Lung microvascular endothelial cell (primary cell): ENCODE measurements at regions not wholly inside any gene's neighbourhood (a gene's known extent, or its start where the extent isn't known, plus 50 kb on each side); places are given as distances from the start of the nearest gene placed in this dataset.

Experiments
- DNase-seq, 2 donors: peaks; one replicate each; pipeline versions ENCODE4 v3.0.0 to v3.0.0-alpha.2; 2010; ENCODE audit warnings: low read depth in 2 of 2

DNA sequence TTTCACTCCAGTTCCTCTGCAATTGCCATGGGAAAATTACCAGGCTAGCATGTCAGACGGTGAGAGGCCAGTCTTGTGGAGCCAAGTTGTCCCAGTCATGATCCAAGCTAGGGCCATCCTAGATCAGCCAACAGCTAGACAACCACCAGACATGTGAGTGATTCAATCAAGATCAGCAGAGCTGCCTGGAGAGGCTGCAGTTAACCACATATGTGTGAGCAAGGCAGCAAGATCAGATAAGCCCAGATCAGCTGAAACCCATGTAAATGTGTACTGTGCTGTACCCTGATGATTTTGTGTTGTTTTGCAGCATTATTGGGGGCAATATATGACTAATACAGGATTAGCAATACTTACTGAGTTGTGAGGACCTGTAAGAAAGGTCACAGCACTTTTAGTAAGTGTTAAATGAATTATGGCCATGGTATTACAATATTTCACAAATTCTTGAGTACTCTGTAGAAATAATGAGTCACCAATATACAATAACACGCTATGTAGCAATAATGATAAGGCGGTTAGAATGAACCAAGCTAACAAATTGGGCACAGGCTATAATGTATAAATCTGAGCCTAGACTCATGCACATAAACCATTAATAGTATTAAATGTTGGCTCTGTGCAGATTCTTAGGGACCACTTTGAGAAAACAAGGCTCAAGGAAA lies 91.4 kb downstream of the SUDS3 start:
- no peak for DNase-seq

DNA sequence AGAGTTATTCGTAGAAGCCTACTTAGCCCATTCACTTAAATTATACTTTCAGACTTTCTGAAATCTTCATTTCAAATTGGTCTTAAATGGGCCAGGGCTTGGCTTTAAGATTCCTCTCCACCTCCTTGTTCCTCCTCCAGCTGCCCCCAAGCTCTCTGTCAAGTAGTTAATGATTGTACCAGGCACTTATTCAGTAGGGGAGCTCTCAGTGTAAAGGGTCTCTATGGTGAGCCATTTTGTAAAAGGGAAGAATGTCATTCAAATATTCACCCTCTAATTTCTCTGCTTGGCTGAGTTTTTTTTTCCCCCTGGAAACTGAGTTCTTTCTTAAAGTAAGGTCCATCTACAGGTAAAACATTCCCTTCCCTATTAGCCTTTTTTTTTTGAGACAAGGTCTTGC lies 96.6 kb downstream of the SUDS3 start:
- DNase-seq = no peak

DNA sequence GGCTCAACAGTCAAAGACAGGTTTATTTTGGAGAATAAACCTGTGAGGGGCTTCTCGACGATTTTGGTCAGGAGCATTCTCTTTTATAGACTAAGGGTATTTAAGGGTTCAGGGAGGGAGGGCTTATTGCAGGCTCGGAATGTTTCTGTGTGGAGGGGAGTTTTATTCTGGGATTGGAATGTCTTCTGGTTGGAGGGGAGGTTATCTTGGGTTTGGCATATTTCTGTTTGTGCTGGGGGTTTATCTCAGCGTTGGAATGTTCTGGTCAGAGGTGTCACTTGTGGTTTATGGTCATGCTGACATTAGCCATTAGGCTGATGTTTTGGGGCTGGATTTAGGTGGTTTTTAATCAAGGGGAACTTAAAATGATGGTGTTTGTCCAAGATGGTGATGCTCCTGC lies 103.9 kb downstream of the SUDS3 start:
- no peak for DNase-seq

DNA sequence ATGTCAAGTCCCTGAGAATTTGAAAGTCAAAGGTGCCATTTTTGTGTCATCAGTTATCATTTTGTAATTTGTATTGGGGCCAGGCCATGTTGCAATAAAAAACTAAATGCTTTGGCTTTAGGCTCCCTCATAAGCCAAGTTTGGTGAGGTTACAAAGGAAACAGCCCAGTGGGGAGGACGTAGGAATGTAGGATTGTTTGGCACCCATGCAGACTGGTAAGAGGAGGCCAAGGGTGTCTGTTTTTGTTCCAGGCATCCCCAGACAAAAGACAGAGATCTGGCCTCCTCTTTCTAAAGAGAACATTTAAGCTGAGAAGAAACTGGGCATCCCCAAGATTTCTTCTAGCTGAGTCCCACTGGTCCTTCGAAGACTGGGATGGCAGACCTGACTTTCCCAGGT lies 111.7 kb downstream of the SUDS3 start:
- DNase-seq = no peak

DNA sequence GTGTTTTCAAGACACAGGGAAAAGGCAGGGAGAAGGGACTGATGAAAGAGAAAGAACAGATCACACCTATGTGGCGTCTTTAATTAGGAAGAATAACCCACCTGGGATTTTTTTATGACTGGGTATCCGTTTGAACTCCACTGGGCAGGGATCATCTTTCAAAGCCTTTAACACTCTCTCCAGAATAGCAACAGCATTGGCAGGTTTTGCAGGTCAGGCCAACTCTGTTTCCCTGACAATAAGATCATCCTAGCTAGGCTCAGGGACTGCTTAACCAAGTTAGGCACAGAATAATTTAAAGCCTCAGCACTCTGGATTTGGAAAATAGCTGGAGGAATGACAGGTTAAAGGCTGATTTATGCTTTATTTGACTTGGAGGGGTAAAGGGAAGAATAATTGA lies 117.6 kb downstream of the SUDS3 start:
- DNase-seq = no peak

DNA sequence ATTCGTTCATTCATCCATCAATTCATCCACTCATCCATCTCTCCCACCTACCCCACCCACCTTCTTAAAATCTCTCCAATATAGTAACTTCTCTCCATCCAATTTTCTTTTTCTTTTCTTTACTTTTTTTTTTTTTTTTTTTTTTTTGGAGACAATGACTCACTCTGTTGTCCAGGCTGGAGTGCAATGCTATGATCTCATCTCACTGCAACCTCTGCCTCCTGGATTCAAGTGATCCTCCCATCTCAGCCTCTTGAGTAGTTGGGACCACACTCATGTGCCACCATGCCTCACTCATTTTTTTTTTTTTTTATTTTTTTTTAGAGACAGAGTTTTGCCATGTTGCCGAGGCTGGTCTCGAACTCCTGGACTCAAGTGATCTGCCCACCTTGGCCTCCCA lies 118.4 kb downstream of the SUDS3 start:
- DNase-seq = no peak

DNA sequence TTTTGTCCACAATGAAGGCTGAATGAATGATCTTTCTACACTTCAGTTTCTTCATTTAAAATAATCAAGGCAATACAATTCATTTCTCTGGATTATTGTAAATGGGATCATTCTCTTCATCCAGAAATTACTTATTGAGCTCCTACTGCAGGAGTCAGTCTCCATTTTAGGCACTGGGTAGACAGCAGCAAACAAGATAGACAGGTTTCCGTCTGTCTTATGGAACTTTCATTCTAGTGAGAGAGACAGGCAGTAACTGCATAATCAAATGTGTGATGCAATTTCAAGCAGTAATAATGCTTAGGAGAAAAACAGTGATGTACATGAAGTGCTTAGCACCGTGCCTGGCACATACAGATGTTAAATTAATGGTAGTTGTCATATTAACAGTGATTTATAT lies 118.9 kb downstream of the SUDS3 start:
- no peak for DNase-seq

DNA sequence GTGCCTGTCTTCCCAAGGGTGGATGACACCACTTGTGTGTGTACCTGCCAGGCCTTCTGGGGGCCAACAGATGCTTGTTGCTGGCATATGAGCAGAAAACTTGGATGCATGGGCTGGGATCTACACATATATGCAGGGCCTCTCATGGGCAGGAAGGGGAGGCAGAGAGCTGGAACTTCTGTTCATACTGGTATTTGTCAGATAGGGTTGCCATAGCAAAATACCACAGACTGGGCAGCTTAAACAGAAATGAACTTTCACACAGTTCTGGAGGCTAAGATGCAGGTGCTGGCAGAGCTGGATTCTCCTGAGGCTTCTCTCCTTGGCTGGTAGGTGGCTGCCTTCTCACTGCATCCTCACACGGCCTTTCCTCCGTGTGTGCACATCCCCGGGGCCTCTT lies 121.8 kb downstream of the SUDS3 start:
- DNase-seq = no peak

DNA sequence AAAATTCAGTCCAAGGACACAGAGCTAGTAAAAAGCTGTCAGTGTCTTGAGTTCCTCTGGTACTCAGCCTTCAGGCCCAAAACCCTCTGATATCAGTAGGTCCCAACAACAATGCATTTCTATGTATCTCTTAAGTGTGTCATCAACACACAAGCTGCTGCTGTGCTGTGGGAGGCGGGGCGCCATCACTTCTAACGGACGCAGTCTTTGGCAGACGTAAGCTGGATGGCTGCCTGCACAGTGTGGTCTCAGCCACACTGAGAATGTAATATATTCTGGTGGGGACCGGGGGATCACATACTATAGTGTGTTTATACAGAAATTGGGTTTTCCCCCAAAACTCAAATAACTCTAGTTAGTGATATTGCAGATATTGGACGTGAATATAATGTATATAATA lies 123.9 kb downstream of the SUDS3 start:
- DNase-seq = no peak

DNA sequence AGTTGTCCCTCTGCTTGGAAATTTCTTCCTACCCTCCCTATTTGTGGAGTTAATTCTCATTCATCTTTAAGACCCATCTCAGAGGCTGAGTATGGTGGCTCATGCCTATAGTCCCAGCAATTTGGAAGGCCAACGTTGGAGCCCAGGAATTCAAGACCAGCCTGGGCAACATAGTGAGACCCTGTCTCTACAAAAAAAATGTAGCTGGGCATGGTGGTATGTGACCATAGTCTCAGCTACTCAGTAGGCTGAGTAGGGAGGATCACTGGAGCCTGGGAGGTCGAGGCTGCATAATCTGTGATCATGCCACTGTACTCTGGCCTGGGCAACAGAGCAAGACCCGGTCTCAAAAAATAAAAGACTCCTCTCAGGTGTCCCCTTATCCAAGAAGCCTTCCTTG lies 125.1 kb downstream of the SUDS3 start:
- no peak for DNase-seq

DNA sequence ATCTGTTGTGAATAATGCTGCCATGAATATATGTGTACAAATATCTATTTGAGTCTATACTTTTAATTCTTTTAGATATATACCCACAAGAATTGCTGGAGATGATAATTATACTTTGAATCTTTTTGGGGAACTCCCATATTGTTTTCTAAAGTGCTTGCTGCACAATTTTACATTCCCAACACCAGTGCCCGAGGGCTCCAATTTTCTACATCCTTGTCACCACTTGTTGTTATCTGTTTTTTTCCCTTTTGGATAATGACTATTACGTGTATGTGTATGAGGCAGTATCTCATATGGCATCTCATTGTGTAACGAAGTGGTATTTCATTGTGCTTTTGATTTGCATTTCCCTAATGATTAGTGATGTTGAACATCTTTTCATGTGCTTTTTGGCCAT lies 127.1 kb downstream of the SUDS3 start:
- no peak for DNase-seq

DNA sequence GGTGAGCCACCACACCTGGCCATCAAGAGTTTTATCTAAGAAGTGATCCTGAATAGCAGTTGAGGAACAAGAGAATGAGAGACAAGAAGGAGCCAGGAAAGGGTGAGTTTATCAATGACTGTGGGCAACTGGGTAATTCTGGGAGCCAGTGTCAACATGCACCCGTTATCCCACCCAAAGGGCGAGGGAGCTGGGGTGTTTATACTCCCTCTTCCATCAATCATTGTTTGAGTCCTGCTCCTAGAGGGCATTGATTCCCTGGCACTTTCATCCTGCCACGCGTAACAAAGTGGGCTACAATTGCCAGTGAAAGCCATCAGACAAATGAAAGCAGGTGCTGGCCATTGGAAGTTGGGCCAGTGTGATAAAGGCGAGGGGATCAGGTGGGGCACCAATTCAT lies 136.3 kb downstream of the SUDS3 start:
- no peak for DNase-seq

DNA sequence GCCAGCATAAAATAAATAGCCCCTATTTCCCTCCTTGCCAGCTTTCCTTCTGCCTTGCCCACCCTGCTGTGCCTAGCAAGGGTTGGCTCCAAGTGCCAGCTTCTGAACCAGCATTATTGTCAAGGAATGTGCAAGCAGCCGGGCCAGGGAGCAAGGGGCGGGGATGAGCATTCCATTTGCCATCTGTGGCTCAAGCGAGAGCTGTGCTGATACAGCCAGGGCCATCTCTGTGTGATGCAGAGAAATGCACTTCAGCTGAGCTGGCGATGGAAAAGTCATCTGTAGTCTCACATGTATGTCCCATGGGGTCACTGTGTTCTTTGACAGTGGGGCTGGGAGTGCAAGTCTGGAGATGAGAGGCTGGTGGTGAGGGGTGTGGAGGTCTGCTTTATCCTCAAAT lies 137.3 kb downstream of the SUDS3 start:
- DNase-seq = no peak

DNA sequence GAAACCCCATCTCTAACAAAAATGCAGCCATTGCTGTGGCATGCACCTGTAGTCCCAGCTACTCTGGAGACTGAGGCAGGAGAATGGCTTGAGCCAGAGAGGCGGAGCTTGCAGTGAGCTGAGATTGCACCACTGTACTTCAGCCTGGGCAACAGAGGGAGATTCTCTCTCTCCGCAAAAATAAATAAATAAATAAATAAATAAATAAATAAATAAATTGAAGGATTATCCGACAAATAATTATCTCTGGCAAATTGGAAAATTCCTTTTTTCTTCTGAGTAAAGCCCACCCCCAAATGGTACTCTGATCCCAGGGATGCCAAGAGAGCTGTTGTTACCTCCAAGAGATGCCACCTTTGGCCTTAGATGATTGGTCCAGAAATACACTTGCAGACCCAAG lies 137.9 kb downstream of the SUDS3 start:
- DNase-seq = no peak

DNA sequence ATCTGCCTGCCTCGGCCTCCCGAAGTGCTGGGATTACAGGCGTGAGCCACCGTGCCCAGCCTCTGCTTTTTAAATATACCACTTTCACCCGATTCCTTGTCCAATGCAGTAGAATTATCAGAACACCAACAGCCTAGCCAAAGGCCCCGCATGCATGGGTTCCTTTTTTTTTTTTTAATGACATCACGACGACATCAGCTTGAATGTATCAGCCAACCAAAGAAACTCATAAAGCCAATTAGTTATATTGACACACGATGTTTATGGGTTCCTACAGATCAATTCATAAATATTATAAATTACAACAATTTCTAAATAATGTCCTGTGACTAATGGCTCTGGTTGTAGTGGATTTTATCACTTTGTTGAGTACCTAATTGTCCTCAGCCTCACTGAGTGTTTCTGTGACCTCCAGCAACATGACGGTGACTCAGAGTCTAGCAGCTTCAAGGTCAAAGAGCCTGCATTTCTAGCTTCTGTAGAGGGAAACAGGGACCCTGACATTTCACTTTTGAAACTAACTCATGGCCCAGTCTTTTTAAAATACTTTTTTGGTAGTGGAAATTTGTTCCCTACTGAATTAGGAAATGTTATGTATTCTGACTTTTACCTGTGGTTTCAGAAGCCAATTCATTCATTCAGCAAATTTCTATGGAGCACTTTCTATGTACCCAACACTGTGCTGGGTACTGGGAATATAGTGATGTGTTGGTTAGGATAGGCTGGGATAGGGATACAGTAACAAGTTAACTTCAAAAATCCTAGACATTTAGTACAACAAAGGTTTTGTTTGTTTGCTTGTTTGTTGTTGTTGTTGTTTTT lies 144.1 kb downstream of the SUDS3 start:
- DNase-seq = no peak

DNA sequence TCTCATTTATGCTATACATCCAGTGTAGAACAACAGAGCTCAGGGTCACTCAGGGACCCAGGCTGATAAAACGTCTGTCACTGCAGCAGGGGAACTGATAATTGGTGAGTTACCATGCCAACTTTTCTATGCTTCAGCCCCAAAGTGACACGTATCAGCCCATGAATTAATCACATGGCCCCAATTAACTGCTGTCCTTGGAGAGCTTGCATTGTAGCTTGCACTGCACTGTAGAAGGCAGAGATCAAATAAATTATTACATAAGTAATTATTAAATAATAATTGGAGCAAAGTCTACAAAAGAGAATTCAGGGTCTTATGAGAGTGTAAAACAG lies 144.6 kb downstream of the SUDS3 start:
- no peak for DNase-seq

DNA sequence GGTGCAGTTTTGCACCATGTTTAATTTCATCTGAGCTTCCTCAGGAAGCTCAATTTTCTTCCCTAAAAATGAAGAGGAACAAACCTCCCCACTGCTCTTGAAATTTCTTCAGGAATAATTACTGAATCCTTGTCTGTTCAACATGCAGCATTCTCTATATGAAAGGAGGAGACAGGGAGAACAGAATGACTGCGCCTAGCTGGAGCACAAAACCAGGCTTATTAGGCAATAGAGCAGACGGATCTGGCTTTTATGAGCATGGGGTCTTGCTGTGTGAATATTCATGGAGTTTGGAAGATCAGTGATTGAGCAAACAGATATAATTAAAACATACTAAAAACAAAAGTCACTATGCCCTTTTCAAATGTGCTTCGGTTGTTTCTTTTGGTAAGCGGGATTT lies 148.1 kb downstream of the SUDS3 start:
- no peak for DNase-seq

DNA sequence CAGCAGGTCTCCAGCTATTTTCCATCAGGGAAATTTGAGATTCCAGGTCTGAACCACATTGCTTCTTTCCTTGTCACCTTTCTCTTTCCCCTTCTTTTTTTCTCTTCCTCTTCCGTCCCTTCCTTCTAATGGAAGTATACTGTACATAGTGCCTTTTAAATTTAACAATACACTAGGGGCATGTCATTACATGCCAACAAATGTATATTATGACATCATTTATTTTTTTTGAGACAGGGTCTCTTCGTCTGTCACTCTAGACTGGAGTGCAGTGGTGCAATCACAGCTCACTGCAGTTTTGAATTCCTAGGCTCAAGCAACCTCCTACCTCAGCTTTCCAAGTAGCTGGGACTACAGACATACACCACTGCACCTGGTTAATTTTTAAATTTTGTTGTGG lies 148.9 kb downstream of the SUDS3 start:
- no peak for DNase-seq

DNA sequence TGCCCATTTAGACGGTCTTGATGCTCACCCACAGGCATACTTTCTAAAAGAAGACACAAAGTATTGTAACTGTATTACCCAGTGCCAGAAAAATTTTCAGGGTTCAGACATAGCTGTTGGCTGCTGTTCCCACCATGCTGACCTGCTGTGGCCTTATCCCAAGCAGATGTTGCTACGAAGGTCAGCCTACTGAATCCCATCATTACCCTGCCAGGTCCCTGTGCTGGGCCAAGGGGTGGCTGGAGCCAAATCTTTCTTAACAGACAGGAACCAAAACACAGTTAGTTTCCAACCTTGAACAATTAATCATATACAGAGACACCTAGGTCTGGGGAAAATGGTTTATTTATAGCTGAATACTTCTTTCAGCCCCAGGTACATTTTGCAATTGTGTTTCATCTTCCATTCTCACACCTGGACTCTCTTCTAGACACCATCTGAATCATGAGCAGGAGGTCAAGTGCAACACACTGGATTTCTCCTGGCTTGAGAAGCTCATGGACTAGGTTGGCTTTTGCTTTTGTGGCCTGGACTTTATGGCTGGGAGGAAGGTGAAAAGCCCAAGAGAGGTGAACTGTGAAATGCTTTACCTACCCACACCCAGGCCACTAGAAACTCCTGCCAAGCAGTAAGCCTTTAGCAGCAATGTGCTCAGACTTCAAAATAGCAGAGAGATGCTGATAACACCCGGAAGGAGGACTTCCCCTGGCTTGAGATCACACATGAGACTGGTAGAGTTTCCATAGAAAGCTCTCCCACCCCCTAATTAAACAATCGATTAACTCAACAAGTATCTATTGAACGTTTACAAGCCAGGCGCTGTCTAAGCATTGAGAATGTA lies 150.1 kb downstream of the SUDS3 start:
- DNase-seq = no peak

DNA sequence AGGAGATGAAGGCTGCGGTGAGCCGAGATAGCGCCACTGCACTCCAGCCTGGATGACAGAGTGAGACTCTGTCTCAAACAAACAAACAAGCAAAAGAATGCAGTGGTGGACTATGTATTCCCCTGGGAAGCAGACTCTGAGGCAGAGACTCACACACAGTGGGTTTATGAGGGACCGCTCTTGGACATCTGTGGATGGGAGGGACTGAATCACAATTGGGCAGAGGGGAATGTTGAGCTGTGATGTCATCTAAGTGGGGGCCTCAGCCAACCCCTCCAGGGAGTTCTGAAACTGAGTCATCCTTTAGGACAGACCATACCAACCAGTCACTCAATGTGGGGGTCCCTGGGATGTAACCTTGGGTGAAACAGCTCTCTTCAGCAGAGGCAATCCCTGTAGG lies 151.0 kb downstream of the SUDS3 start:
- DNase-seq = no peak

DNA sequence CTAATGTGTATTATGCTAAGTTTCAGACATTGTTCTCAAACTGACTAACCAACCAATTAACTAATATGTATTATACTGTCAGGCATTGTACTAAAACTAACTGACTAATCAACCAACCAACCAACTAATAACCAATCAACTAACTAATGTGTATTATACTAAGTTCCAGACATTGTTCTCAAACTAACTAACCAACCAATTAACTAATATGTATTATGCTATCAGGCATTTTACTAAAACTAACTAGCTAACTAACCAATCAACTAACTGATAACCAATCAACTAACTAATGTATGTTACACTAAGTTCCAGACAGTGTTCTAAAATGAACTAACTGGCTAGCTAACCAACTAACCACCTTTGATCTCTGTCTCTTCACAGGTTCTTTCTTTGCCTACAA lies 152.3 kb downstream of the SUDS3 start:
- DNase-seq = no peak

DNA sequence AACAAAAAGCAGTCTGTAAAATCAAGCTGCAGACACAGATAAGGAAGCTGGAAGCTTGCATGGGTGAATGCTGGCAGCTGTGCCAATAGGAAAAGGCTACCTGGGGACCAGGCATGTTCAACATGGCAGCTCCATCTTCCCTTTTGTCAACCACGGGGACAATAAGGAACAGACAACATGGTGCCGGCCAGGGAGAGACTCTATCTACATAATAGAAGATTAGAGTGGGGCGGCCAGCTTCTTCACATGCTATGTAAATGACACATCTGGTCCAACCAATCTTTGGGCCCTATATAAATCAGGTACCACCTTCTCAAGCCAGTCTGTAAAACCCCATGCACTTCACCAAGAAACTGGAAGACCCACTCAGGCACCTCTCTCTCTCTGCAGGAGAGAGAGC lies 157.6 kb downstream of the SUDS3 start:
- DNase-seq = no peak
